KMS-11 (cell line): ENCODE measurements at regions not wholly inside any gene's neighbourhood (a gene's known extent, or its start where the extent isn't known, plus 50 kb on each side); places are given as distances from the start of the nearest gene placed in this dataset.

Experiments
- H2AFZ ChIP-seq: fragments of 200-600 bp; sonication (generic); 2 replicates; pipeline ENCODE4 v1.6.1; 2016; ENCODE audit warnings: antibody characterized with exemption, mixed run types, low read depth
- H3K27ac ChIP-seq: fragments of 200-600 bp; sonication (generic); 2 replicates; pipeline ENCODE4 v1.6.1; 2016; ENCODE audit warnings: mild to moderate bottlenecking, mixed run types
- H3K27me3 ChIP-seq: fragments of 200-600 bp; sonication (generic); 2 replicates; pipeline ENCODE4 v1.6.1; 2017; ENCODE audit warnings: mild to moderate bottlenecking, low read depth, mixed run types, moderate library complexity; ENCODE audit not compliant: insufficient read depth
- H3K36me3 ChIP-seq: fragments of 200-600 bp; sonication (generic); 2 replicates; pipeline ENCODE4 v1.6.1; 2017; ENCODE audit warnings: mild to moderate bottlenecking, mixed run types; ENCODE audit not compliant: insufficient read depth
- H3K4me1 ChIP-seq: fragments of 200-600 bp; sonication (generic); 2 replicates; pipeline ENCODE4 v1.6.1; 2016; ENCODE audit warnings: mild to moderate bottlenecking, low read depth, mixed run types; ENCODE audit not compliant: poor library complexity, severe bottlenecking
- H3K4me2 ChIP-seq: fragments of 200-600 bp; sonication (generic); 2 replicates; pipeline ENCODE4 v1.7.0; 2016; ENCODE audit warnings: mild to moderate bottlenecking, mixed run types
- H3K4me3 ChIP-seq: fragments of 200-600 bp; sonication (generic); IDR thresholded peaks from 2 replicates; pipeline ENCODE4 v1.6.1; 2017; ENCODE audit warnings: low read depth, low read length, mixed read lengths; ENCODE audit not compliant: insufficient read depth
- H3K79me2 ChIP-seq: fragments of 200-600 bp; sonication (generic); 2 replicates; pipeline ENCODE4 v1.6.1; 2016; ENCODE audit warnings: low read depth, mixed run types; ENCODE audit not compliant: insufficient read depth
- H3K9ac ChIP-seq: fragments of 200-600 bp; sonication (generic); 2 replicates; pipeline ENCODE4 v1.6.1; 2016; ENCODE audit warnings: mild to moderate bottlenecking, mixed run types
- H4K20me1 ChIP-seq: fragments of 200-600 bp; sonication (generic); 2 replicates; pipeline ENCODE4 v1.6.1; 2016; ENCODE audit warnings: mild to moderate bottlenecking, mixed run types; ENCODE audit not compliant: insufficient read depth
- TF ChIP-seq, protein P1 (sequence below): fragments of 200-600 bp; sonication (generic); conservative IDR thresholded peaks from 2 replicates; pipeline ENCODE4 v1.6.1; 2017; ENCODE audit warnings: low read depth, mild to moderate bottlenecking, antibody characterized with exemption, low read length, moderate library complexity, mixed read lengths

DNA sequence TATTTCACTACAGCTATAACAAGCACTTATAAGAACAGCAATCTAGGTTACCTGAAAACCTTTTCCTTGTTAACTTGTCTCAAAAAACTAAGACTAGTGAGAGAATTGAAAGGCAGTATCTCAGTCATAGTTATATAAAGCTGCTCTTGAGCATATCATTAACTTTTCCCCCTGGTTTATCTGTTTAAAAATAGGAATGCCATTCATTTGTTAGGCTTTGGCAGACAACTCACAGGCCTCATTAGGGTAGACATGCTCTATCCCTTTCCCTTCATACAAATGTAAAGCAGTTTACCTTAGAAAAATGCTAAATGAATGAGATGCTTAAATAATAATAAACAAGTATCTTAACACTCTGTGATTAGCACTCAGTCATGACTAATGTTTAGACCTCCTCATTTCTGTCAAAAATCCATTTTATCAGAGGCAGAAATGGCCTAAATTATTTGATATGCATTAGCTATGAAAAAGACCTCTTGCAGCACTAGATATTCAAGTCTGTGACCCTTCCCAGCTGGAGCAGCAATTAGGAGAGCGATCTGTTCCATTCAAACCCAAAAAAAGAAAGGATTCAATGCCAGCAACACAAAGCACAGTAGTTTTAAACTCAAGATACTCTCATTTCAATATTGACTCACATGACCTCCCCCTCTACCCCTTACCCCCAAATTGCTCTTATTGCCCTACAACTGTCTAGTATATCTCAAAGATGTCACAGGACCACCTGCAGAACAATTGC, 1578.8 kb upstream of the WWC1 start:
- H3K27me3 ChIP-seq, result no peaks in the 10 kb centered on the region

DNA sequence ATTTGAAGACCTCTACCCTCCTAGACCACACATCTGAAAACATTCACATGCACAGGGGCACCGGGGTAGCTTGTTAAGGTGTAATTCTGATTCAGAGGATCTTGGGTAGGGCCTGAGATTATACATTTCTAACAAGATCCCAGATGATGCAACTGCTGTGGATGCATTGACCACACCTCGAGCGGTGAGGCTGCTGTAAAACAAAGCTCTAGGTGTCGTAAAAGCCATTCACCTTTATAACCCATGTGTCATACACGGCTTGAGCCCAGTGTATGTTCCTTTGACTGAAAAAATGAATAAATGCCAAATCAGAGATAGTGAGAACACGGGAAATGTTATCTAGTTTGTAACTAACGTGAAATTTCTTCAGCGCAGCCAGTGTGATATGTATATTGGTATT, 1578.2 kb upstream of the WWC1 start:
- Histone ChIP-seq H3K27me3 (no peaks in the 10 kb centered on the region), H3K4me3 (no peak overlapping the region), H3K4me2 (no peak overlapping the region), H2AFZ (no peak overlapping the region), H3K9ac (no peak overlapping the region), H3K27ac (no peak overlapping the region), H3K4me1 (no peaks in the 10 kb centered on the region), H3K79me2 (no peaks in the 10 kb centered on the region), H3K36me3 (no peaks in the 10 kb centered on the region), H4K20me1 (no peaks in the 10 kb centered on the region)
- TF ChIP-seq, protein P1, sequence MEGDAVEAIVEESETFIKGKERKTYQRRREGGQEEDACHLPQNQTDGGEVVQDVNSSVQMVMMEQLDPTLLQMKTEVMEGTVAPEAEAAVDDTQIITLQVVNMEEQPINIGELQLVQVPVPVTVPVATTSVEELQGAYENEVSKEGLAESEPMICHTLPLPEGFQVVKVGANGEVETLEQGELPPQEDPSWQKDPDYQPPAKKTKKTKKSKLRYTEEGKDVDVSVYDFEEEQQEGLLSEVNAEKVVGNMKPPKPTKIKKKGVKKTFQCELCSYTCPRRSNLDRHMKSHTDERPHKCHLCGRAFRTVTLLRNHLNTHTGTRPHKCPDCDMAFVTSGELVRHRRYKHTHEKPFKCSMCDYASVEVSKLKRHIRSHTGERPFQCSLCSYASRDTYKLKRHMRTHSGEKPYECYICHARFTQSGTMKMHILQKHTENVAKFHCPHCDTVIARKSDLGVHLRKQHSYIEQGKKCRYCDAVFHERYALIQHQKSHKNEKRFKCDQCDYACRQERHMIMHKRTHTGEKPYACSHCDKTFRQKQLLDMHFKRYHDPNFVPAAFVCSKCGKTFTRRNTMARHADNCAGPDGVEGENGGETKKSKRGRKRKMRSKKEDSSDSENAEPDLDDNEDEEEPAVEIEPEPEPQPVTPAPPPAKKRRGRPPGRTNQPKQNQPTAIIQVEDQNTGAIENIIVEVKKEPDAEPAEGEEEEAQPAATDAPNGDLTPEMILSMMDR, result no peak

More for the DNA sequence above, 1578.8 kb upstream of the WWC1 start:
- no peak overlapping the region for H3K4me2 ChIP-seq
- no peaks in the 10 kb centered on the region for H4K20me1 ChIP-seq
- H3K9ac ChIP-seq, result no peak overlapping the region
- TF ChIP-seq, protein P1, result no peak
- no peaks in the 10 kb centered on the region for H3K4me1 ChIP-seq
- H3K4me3 ChIP-seq, result no peak overlapping the region
- no peak overlapping the region for H3K27ac ChIP-seq
- H3K36me3 ChIP-seq, result no peaks in the 10 kb centered on the region
- no peaks in the 10 kb centered on the region for H3K79me2 ChIP-seq
- H2AFZ ChIP-seq, result no peak overlapping the region

DNA sequence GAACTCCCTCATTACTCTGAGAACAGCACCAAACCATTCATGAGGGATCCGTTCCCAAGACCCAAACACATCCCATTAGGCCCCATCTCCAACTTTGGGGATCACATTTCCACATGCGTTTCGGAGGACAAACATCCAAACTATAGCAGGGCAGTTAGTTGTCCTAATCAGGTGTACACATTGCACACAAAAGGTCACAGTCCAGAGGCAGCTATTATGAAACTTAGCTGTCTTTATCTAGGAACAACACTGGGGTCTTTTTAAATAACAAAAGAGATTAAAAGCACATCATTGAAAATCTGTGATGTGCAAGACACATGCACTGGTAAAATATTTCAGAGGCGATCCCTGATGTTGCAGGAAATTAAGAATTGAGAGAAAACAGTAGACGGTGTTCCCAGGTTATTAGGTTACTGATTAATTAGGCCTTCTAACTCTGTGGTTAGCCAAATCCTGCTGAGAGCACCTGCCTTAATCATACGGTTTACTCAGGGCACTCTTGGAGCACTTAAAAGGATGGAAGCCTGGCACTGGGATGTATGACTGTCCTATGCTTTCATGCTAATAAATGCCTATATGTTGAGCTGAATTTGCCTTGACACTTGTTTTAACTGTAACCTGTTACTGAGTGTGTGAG, 1574.5 kb upstream of the WWC1 start:
- Histone ChIP-seq H3K9ac (no peak overlapping the region), H3K36me3 (no peaks in the 10 kb centered on the region), H2AFZ (no peak overlapping the region), H3K79me2 (no peaks in the 10 kb centered on the region), H3K4me2 (no peak overlapping the region), H3K27me3 (no peaks in the 10 kb centered on the region), H3K4me3 (no peak overlapping the region), H3K4me1 (no peaks in the 10 kb centered on the region), H3K27ac (no peak overlapping the region), H4K20me1 (no peaks in the 10 kb centered on the region)
- TF ChIP-seq, protein P1, result no peak

DNA sequence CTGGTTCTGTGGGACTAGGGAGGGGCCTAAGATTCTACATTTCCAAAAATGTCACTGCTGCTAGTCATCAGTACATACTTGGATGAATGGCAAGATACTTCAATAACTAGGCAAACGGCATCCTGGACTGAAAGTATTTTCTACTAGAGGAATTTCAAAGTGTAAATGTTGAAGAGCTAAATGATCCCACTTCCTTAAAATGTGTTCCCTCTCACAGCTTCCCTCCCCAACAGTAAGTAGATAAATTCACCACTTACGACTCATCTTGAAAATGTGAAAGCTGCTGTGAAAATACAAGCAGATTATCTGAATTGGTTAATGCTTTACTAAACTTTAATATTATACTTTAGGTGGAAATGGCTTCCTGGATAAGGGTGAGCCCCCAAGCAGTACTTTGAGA, 1571.5 kb upstream of the WWC1 start:
- no peak overlapping the region for H3K4me3 ChIP-seq
- no peak overlapping the region for H3K9ac ChIP-seq
- H3K4me1 ChIP-seq, result no peaks in the 10 kb centered on the region
- no peaks in the 10 kb centered on the region for H3K27me3 ChIP-seq
- no peaks in the 10 kb centered on the region for H3K36me3 ChIP-seq
- H3K27ac ChIP-seq, result no peak overlapping the region
- no peaks in the 10 kb centered on the region for H4K20me1 ChIP-seq
- H3K4me2 ChIP-seq, result no peak overlapping the region
- TF ChIP-seq, protein P1, result no peak
- H2AFZ ChIP-seq, result no peak overlapping the region
- no peaks in the 10 kb centered on the region for H3K79me2 ChIP-seq
